ENCODE measurements at regions not wholly inside any gene's neighbourhood (a gene's known extent, or its start where the extent isn't known, plus 50 kb on each side); places are given as distances from the start of the nearest gene placed in this dataset.

GRCh38 chr3:6716420-6716819 lies 144.5 kb upstream of the GRM7 start:
- H3K4me2 ChIP-seq (ENCODE audit: low read depth, low read length), result no peak overlapping the region
- no peak overlapping the region for H2AFZ ChIP-seq (ENCODE audit: low read length)
- TF ChIP-seq EZH2 (optimal IDR thresholded peaks at IDR 0.05; ENCODE audit: low read depth, low read length) (no peak), EZH2phosphoT487 (IDR thresholded peaks at IDR 0.05; ENCODE audit: low read length) (no peak), CTCF (IDR thresholded peaks at IDR 0.05; ENCODE audit: low read length) (no peak)
- no peaks in the 10 kb centered on the region for H3K27me3 ChIP-seq (replicated peaks; ENCODE audit: insufficient read depth, low read length)
- H3K79me2 ChIP-seq (ENCODE audit: low read length), result no peaks in the 10 kb centered on the region
- H3K4me3 ChIP-seq (ENCODE audit: low read length), result no peak overlapping the region
- H3F3A ChIP-seq (ENCODE audit: insufficient read depth, low read length), result peaks cover 12% of the 10 kb centered on the region
- peaks cover 19% of the 10 kb centered on the region; the same call in 1 of the 2 replicates for H3K4me1 ChIP-seq (ENCODE audit: low read length)
- DNase-seq, result no peak
- H3K9ac ChIP-seq (ENCODE audit: low read length), result no peak overlapping the region
- H4K20me1 ChIP-seq (ENCODE audit: insufficient read depth, low read length), result no peaks in the 10 kb centered on the region
- H3K27ac ChIP-seq (ENCODE audit: low read length), result no peak overlapping the region; the same call in 1 of the 2 replicates
- no peaks in the 10 kb centered on the region for H3K36me3 ChIP-seq (replicated peaks; ENCODE audit: insufficient read depth, low read length)
- H3K9me3 ChIP-seq (replicated peaks; ENCODE audit: insufficient read depth, low read length), result no peaks in the 10 kb centered on the region
- no peaks in the 10 kb centered on the region for H3K9me2 ChIP-seq (replicated peaks; ENCODE audit: insufficient read depth, low read length)

- Histone ChIP-seq H3K4me3 (ENCODE audit: low read length) (0 out of 2 replicates have a peak overlapping the region, but pooled peaks have one; percentile 37), H3K4me2 (ENCODE audit: low read depth, low read length) (peak overlapping the region; percentile 69), H4K20me1 (ENCODE audit: insufficient read depth, low read length) (no peaks in the 10 kb centered on the region), H3K79me2 (ENCODE audit: low read length) (no peaks in the 10 kb centered on the region), H3K9me3 (replicated peaks; ENCODE audit: insufficient read depth, low read length) (no peaks in the 10 kb centered on the region), H3K9ac (ENCODE audit: low read length) (peak overlapping the region; percentile 32; the same call in 1 of the 2 replicates), H3F3A (ENCODE audit: insufficient read depth, low read length) (peaks cover 12% of the 10 kb centered on the region), H3K27me3 (replicated peaks; ENCODE audit: insufficient read depth, low read length) (no peaks in the 10 kb centered on the region), H2AFZ (ENCODE audit: low read length) (no peak overlapping the region), H3K36me3 (replicated peaks; ENCODE audit: insufficient read depth, low read length) (no peaks in the 10 kb centered on the region), H3K4me1 (ENCODE audit: low read length) (peaks cover 24% of the 10 kb centered on the region), H3K27ac (ENCODE audit: low read length) (peak overlapping the region; percentile 79; the same call in 1 of the 2 replicates), H3K9me2 (replicated peaks; ENCODE audit: insufficient read depth, low read length) (no peaks in the 10 kb centered on the region)
- peak; percentile 25 for DNase-seq
- TF ChIP-seq EZH2phosphoT487 (IDR thresholded peaks at IDR 0.05; ENCODE audit: low read length), result no peak
- TF ChIP-seq CTCF (IDR thresholded peaks at IDR 0.05; ENCODE audit: low read length), result no peak
- no peak for TF ChIP-seq EZH2 (optimal IDR thresholded peaks at IDR 0.05; ENCODE audit: low read depth, low read length)
Observed at GRCh38 chr3:6717026-6717943, 143.6 kb upstream of the GRM7 start.

- TF ChIP-seq EZH2phosphoT487 (IDR thresholded peaks at IDR 0.05; ENCODE audit: low read length), result no peak
- no peak for TF ChIP-seq EZH2 (optimal IDR thresholded peaks at IDR 0.05; ENCODE audit: low read depth, low read length)
- TF ChIP-seq CTCF (IDR thresholded peaks at IDR 0.05; ENCODE audit: low read length), result no peak
- H3F3A ChIP-seq (ENCODE audit: insufficient read depth, low read length), result peaks cover 12% of the 10 kb centered on the region
- no peaks in the 10 kb centered on the region for H3K36me3 ChIP-seq (replicated peaks; ENCODE audit: insufficient read depth, low read length)
- H3K9me3 ChIP-seq (replicated peaks; ENCODE audit: insufficient read depth, low read length), result no peaks in the 10 kb centered on the region
- H3K4me3 ChIP-seq (ENCODE audit: low read length), result no peak overlapping the region
- H3K9ac ChIP-seq (ENCODE audit: low read length), result no peak overlapping the region
- no peak overlapping the region for H3K4me2 ChIP-seq (ENCODE audit: low read depth, low read length)
- no peak overlapping the region for H2AFZ ChIP-seq (ENCODE audit: low read length)
- H3K27me3 ChIP-seq (replicated peaks; ENCODE audit: insufficient read depth, low read length), result no peaks in the 10 kb centered on the region
- DNase-seq, result no peak
- no peaks in the 10 kb centered on the region for H4K20me1 ChIP-seq (ENCODE audit: insufficient read depth, low read length)
- no peak overlapping the region for H3K27ac ChIP-seq (ENCODE audit: low read length)
- H3K4me1 ChIP-seq (ENCODE audit: low read length), result peaks cover 24% of the 10 kb centered on the region
- no peaks in the 10 kb centered on the region for H3K9me2 ChIP-seq (replicated peaks; ENCODE audit: insufficient read depth, low read length)
- no peaks in the 10 kb centered on the region for H3K79me2 ChIP-seq (ENCODE audit: low read length)
Observed at GRCh38 chr3:6719999-6720398, 140.9 kb upstream of the GRM7 start.
